Spleen (tissue), 7 donors: ENCODE measurements at regions not wholly inside any gene's neighbourhood (a gene's known extent, or its start where the extent isn't known, plus 50 kb on each side); places are given as distances from the start of the nearest gene placed in this dataset.

Experiments used
- POLR2AphosphoS5 ChIP-seq, 3 donors: sonication (generic); formaldehyde crosslinking; IDR thresholded peaks; one replicate each; pipeline ENCODE4 v1.5.1; 2017; ENCODE audit warnings: antibody characterized with exemption in 3 of 3
- TF ChIP-seq, protein P1 (sequence below), 11 experiments: fragments of 200-600 bp in 7 of 11; fragments of 450-650 bp in 4 of 11; sonication (generic) in 4 of 11; IDR thresholded peaks in 8 of 11; conservative IDR thresholded peaks in 3 of 11; 1 replicate in 7 of 11; 2 replicates in 4 of 11; pipeline versions ENCODE4 v1.4.0 to v1.8.0; 2016 to 2021; ENCODE audit warnings: antibody characterized with exemption in 11 of 11, inconsistent platforms in 4 of 11, mild to moderate bottlenecking in 1 of 11
- donor health status: DM: no; HTN: no; CAD: no; lungs with moderate emphysema.
- donor health status: DM: no; HTN: no; CAD: no.
- donor health status: DM: no; HTN: no; CAD: no.

DNA sequence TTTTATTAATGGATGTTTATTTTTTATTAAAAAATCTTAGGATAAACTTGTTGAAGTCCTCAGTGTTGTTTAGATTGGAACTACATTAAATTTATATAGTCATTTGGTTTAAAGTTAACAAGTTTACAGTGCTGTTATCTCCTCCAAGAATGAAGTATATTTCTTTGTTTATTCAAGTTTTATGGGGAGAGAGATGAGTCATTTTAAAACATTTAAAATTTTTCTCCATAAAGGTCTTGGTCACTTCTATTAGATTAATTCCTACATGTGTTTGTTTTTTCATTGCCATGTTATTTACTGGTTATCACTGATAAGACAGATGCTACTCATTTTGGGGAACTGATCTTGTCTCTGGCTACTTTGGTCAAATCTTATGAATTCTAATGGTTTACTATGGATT, 429.6 kb downstream of the METTL15 start:
- TF ChIP-seq, protein P1, sequence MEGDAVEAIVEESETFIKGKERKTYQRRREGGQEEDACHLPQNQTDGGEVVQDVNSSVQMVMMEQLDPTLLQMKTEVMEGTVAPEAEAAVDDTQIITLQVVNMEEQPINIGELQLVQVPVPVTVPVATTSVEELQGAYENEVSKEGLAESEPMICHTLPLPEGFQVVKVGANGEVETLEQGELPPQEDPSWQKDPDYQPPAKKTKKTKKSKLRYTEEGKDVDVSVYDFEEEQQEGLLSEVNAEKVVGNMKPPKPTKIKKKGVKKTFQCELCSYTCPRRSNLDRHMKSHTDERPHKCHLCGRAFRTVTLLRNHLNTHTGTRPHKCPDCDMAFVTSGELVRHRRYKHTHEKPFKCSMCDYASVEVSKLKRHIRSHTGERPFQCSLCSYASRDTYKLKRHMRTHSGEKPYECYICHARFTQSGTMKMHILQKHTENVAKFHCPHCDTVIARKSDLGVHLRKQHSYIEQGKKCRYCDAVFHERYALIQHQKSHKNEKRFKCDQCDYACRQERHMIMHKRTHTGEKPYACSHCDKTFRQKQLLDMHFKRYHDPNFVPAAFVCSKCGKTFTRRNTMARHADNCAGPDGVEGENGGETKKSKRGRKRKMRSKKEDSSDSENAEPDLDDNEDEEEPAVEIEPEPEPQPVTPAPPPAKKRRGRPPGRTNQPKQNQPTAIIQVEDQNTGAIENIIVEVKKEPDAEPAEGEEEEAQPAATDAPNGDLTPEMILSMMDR (IDR thresholded peaks at IDR 0.05 in 8 of 11, conservative IDR thresholded peaks at IDR 0.05 in 3 of 11): no peak
- TF ChIP-seq POLR2AphosphoS5 (IDR thresholded peaks at IDR 0.05): no peak
